ENCODE measurements at regions not wholly inside any gene's neighbourhood (a gene's known extent, or its start where the extent isn't known, plus 50 kb on each side); places are given as distances from the start of the nearest gene placed in this dataset.

DNA sequence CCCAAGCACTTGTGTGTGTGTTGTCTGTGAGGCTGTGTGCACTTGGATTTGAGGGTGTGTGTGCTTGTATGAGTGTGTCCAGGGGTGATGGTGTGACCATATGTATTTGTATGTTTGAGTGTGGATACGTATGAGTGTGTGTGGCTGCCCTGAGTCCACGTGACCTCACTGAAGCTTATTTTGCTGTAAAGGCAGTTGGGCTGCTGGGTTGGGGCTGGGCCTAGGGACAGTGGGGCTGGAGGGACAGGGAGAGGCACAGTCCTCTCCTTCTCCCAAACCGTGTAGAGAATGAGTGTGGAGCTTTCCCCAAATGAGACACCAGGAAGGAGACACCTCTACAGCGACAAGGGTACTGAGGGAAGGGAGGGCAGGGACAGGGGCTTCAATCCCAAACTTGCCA lies 163.4 kb upstream of the TLE3 start:
- DNase-seq (ENCODE audit: extremely low read depth, low read depth), result no peak

GRCh38 chr15:70260580-70260979 lies 162.9 kb upstream of the TLE3 start:
- DNase-seq (ENCODE audit: extremely low read depth, low read depth), result no peak

DNA sequence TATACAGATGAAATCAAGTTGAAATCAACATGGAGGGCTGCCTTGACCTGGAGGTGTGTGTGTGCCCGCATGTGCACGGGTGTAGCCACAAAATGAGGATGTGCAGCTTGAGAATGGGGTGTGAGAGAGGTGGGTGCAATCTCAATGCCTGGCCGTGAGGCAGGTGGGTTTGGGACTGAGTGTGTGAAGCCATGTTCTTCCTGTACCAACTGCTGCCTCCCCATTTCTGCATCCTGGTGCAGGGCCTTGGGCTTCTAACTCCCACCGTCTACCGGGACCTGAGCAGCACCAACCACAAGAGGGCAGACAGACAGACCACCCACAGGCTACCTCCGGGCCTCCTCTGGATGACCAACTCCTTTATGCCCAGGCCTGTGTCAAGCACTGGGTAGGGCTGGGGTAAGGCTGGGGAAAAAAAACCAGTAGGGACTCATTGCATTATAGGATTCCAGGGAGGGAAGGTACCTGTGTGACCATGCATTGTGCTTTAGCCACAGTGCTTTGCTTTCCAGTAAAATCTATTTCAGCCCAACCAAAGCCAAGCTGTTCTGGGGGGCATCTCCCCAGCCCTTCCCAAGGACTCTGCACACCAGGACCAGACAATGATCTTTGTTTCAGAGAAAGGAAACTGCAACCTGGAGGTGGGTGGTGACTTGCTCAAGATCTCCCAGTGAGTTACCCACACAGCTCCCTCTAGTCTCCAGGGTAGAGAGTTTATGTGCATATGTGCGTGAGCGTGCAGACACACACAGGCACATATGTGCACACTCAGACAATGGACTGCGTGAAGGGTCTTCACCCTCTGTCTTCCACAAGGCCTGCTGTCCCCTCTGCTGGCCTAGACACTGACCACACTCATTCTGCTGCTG lies 162.2 kb upstream of the TLE3 start:
- no peak for DNase-seq (ENCODE audit: extremely low read depth, low read depth)

DNA sequence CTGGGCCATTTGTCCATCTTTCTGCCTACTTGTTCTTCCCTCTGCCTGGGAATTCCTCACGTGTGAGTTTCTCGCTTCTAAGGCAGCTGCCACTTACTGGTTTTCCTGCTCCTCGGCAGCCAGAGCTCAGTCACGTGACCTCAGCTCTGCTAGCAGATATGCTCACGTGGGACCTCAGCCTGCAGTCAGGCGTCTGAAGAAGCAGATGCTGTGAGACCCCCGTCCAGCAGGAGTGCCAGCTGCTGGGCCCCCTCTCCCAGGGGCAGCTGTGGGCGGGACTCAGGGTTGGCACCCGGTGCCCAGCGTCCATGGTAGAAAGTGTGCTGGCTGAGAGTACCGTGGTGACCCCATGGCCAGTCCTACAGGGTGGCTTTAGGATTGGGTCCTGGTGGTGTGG lies 161.3 kb upstream of the TLE3 start:
- no peak for DNase-seq (ENCODE audit: extremely low read depth, low read depth)

GRCh38 chr15:70258369-70259027 lies 160.8 kb upstream of the TLE3 start:
- DNase-seq (ENCODE audit: extremely low read depth, low read depth), result no peak

DNA sequence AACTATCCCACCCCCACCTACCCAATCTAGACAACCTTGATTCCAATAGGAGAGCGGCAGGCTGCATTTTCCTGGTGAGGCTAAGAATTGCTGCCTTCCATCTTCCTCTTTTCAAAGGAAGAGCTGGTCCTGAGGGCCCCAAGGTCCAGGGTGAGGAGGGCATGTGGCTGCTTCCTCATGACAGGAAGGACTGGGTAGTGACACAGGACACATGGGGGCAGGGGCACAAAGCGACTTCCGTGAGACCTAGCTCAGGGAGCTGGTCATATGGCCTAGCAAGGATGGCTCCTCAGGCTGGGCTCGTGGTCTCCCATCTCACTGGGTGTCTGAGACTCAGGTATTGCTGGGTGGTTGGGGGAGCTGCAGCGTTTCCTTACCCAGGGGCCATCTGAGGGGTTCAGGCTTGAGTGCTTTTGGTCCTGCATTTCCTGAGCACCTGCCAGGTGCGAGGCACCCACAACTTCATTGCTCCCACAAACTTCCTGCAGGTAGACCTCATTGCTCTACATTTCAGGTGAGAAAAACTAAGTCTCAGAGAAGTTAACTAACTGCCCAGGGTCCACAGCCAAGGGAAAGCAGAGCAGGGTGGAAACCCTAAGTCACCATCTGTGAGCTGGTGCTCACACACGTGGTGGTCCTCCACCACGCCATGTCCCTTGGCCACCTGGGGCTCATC lies 160.0 kb upstream of the TLE3 start:
- no peak for DNase-seq (ENCODE audit: extremely low read depth, low read depth)

DNA sequence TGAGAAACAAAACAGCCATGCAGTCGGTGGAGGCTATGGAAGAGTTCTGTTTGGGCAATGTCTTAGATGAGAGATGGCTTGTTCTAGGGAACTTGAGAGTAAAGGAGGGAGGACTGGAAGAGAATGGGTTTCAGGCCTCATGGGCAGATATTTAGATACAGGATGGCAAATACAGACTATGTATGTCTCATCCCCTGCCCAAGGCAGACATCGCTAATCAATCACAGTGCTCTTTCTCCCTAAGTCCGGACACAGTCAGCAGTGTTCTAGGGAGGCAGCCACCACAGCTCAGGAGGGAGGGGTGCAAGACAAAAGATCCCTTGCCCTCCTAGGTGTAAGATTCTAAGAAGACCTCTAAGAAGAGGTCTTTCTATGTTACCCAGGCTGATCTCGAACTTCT lies 159.3 kb upstream of the TLE3 start:
- DNase-seq (ENCODE audit: extremely low read depth, low read depth), result no peak

- no peak for DNase-seq (ENCODE audit: extremely low read depth, low read depth)
Measured at GRCh38 chr15:70254311-70254869, 156.7 kb upstream of the TLE3 start.

- no peak for DNase-seq (ENCODE audit: extremely low read depth, low read depth)
Measured at GRCh38 chr15:70253461-70254156, 155.9 kb upstream of the TLE3 start.

DNA sequence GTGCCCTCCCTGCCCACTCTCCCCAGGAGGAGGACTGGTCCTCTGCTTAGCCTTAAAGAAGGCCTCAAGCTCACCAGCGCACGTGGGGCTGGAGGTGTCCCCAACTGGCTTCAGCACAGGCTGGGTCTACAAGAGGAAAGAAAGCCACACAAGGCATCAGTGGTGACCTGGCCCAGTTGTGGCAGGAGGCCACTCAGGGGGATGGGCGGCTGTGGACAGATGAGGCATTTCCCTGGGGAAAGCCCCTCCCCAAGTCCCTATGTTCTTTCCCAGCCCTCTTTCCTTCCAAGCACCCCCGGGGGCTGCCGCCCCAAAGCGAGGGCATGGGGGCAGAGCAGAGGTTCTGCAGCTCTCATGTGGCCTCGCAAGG lies 155.2 kb upstream of the TLE3 start:
- DNase-seq (ENCODE audit: extremely low read depth, low read depth), result no peak

DNA sequence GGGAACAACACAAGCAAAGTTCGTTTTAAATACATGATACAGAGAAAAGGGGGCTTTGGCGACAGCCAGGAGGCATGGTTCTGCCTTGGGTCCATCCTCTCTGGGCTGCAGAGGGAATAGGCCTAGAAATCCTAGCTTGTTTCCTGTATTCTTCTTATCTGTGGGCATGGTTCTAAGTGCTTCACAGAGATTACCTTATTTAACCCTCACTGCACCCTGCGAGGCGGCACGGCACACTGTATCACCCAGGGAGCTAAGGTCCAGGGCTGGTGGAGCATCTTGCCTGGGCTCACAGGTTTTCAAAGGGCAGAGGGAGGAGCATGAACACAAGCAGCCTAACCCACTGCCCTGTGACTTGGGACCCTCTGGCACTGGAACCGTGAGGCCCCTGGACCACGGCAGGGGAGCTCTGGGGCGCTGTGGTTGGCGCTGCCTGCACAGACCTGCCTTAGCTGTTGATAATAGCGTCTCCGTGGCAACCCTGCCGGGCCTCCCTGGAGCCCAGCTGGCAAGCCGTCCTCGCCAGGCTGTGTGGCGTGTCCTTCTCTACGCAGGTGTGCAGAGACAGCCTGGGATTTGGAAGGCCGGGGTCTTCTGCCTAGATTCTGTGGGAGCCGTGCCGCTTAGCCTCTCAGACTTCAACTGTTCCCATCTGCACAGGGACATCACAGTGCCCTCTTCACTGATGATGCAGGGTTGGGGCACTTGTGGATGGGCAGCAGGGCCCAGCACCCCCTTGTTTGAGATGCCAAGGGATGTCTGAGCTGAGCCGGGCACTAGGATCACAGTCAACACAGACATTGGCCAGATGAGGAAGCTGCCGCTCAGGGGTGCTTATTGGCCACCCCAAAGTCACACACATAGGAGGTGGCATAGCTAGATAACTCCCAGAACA lies 154.6 kb upstream of the TLE3 start:
- no peak for DNase-seq (ENCODE audit: extremely low read depth, low read depth)

DNA sequence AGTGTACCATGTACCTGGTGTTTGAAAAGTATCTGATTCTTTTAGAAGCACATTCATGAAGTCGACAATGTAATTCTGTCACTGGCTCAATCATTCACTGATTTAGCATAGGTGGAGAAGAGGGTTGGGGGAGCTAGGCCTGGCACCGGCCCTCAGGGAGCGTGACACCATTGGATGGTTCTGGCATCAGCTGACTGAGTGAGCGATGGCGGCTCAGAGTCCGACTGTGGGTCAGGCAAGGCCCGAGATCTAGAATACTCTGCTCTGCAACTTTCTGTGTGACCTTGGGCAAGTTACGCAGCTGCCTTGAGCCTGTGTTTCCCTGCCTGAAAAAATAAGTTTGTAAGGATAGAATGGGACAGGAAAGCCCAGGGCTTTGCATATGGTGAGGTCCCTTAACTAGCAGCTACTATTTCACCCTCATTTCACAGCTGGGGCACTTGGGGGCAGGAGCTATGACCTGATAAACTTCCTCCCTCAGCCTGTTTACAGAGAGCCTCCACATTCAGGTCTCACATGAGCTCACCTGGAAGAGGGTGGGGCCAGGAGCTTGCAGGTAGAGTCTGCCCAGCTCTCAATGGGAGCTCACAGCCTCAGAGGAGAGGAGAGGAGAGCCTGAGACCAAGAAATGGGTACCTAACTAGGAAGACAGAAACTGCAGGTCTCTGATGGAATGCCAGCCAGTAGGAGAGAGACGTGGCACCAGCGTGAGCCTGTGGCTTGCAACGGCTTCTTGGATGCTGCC lies 153.7 kb upstream of the TLE3 start:
- DNase-seq (ENCODE audit: extremely low read depth, low read depth), result no peak

GRCh38 chr15:70250208-70251201 lies 152.8 kb upstream of the TLE3 start:
- DNase-seq (ENCODE audit: extremely low read depth, low read depth), result no peak

GRCh38 chr15:70249616-70250015 lies 151.9 kb upstream of the TLE3 start:
- DNase-seq (ENCODE audit: extremely low read depth, low read depth), result no peak

- no peak for DNase-seq (ENCODE audit: extremely low read depth, low read depth)
Measured at GRCh38 chr15:70248116-70249025, 150.7 kb upstream of the TLE3 start.

DNA sequence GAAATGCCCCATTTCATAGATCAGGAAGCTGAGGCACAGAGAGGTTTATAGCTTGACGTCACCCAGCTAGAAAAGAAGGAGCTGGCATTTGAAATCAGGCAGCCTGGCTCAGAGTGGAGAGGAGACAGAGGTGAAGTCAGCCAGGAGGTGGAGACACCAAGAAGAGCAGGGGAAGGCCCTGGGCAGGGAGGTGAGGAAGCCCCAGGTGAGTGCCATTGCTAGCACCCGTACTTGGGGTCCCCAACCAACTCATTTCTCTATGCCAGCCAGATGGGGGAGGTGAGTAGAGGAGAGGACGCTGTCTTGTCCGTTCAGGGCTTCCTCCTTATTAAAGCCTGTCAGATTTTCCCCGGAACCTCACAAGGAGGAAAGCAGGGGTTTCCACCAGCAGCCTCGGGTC lies 149.6 kb upstream of the TLE3 start:
- no peak for DNase-seq (ENCODE audit: extremely low read depth, low read depth)

Measured in NCI-H460 (cell line).